Stomach (tissue), 8 donors: ENCODE measurements at regions not wholly inside any gene's neighbourhood (a gene's known extent, or its start where the extent isn't known, plus 50 kb on each side); places are given as distances from the start of the nearest gene placed in this dataset.
"Not testable (repeated sequence)": the region's sequence is repeated elsewhere in the genome, so short reads cannot be mapped to it uniquely, and the experiment has no call there.

Experiments
- DNase-seq, 2 donors: peaks; one replicate each; pipeline versions ENCODE4 v3.0.0 to v3.0.0-alpha.2; 2013 to 2019
- H3K27ac ChIP-seq, 5 donors: fragments of 200-600 bp in 4 of 5; sonication (generic) in 4 of 5; one replicate each; pipeline ENCODE4 v1.5.1; 2013 to 2019; ENCODE audit warnings: mild to moderate bottlenecking in 1 of 5, moderate library complexity in 1 of 5
- H3K27me3 ChIP-seq, 3 donors: fragments of 200-600 bp; sonication (generic); one replicate each; pipeline ENCODE4 v1.5.1; 2017 to 2019; ENCODE audit warnings: mixed run types in 1 of 3
- H3K36me3 ChIP-seq, 4 donors: fragments of 200-600 bp; sonication (generic); 1 replicate in 3 of 4; 2 replicates in 1 of 4; pipeline ENCODE4 v1.5.1; 2016 to 2019
- H3K4me1 ChIP-seq, 4 donors: fragments of 200-600 bp; sonication (generic); one replicate each; pipeline ENCODE4 v1.5.1; 2016 to 2019
- H3K4me3 ChIP-seq, 4 donors: fragments of 200-600 bp; sonication (generic) in 3 of 4; one replicate each; pipeline ENCODE4 v1.5.1; 2016 to 2019; ENCODE audit warnings: mild to moderate bottlenecking in 1 of 4
- H3K9me3 ChIP-seq, 4 donors: fragments of 200-600 bp; sonication (generic); one replicate each; pipeline ENCODE4 v1.5.1; 2016 to 2019
- CTCF ChIP-seq, 7 experiments: fragments of 450-650 bp in 4 of 7; fragments of 200-600 bp in 3 of 7; sonication (generic) in 3 of 7; IDR thresholded peaks; one replicate each; pipeline ENCODE4 v1.5.1; 2016 to 2019; ENCODE audit warnings: antibody characterized with exemption in 7 of 7, control low read depth in 2 of 7, mild to moderate bottlenecking in 1 of 7
- EP300 ChIP-seq: sonication (generic); formaldehyde crosslinking; IDR thresholded peaks from one replicate; pipeline ENCODE4 v1.6.1; 2017; ENCODE audit warnings: antibody characterized with exemption
- POLR2A ChIP-seq, 4 donors: fragments of 450-650 bp; IDR thresholded peaks; one replicate each; pipeline ENCODE4 v1.6.1; 2016; ENCODE audit warnings: antibody characterized with exemption in 4 of 4, control low read depth in 2 of 4, mild to moderate bottlenecking in 1 of 4, moderate library complexity in 1 of 4
- POLR2AphosphoS5 ChIP-seq, 3 donors: sonication (generic); formaldehyde crosslinking; IDR thresholded peaks; one replicate each; pipeline ENCODE4 v1.6.1; 2016; ENCODE audit warnings: antibody characterized with exemption in 3 of 3
- WGBS, 5 donors: extraction: QIAGEN DNeasy Blood & Tissue Kit in 3 of 5; methylation state at CpG; one replicate each; pipeline versions ENCODE4 v1.1.5 to v1.1.7; 2013 to 2018; 5-methylcytosine and 5-hydroxymethylcytosine counted together
- intact Hi-C: fragments of 100-400 bp; cut with DNase I; formaldehyde crosslinking; loops from one replicate; pipeline ENCODE4 v1.15.1; 2023; ENCODE audit warnings: low total_unique reads
- donor health status: healthy with polysubstance abuse.
- donor health status: Bipolar disorder and iron deficiency.
- donor health status: healthy.

GRCh38 chr4:141473952-141474351 is 162.4 kb upstream of the IL15 start:
- intact Hi-C loops = no loop called here
- TF ChIP-seq CTCF (IDR thresholded peaks at IDR 0.05) = no peak
- TF ChIP-seq EP300 = no peak
- no peak for TF ChIP-seq POLR2A (IDR thresholded peaks at IDR 0.05)
- no peak for TF ChIP-seq POLR2AphosphoS5 (IDR thresholded peaks at IDR 0.05)

GRCh38 chr4:141480950-141481349 is 155.4 kb upstream of the IL15 start:
- Histone ChIP-seq H3K4me3 (no peak overlapping the region), H3K36me3 (no peaks in the 10 kb centered on the region), H3K9me3 (peaks cover 0 to 32% (median 18%) of the 10 kb centered on the region in 4 donors), H3K27ac (no peak overlapping the region), H3K27me3 (no peaks in the 10 kb centered on the region), H3K4me1 (no peaks in the 10 kb centered on the region)
- no peak for TF ChIP-seq CTCF (IDR thresholded peaks at IDR 0.05)
- no peak for TF ChIP-seq POLR2AphosphoS5 (IDR thresholded peaks at IDR 0.05)
- no peak for TF ChIP-seq EP300
- no peak for TF ChIP-seq POLR2A (IDR thresholded peaks at IDR 0.05)
- DNase-seq = no peak
- intact Hi-C loops = no loop called here

More at GRCh38 chr4:141473952-141474351, 162.4 kb upstream of the IL15 start:
- no peak overlapping the region for H3K27ac ChIP-seq
- DNase-seq = peak in 1 of 2 donors; percentile 10
- no peak overlapping the region for H3K4me3 ChIP-seq
- H3K4me1 ChIP-seq = no peaks in the 10 kb centered on the region
- no peaks in the 10 kb centered on the region for H3K27me3 ChIP-seq
- H3K36me3 ChIP-seq = no peaks in the 10 kb centered on the region
- no peaks in the 10 kb centered on the region for H3K9me3 ChIP-seq

- H3K36me3 ChIP-seq, H3K27ac ChIP-seq, H3K27me3 ChIP-seq, H3K4me1 ChIP-seq, H3K4me3 ChIP-seq, DNase-seq, intact Hi-C loops: not testable (repeated sequence)
- peaks cover 0 to 32% (median 18%) of the 10 kb centered on the region in 4 donors for H3K9me3 ChIP-seq
- WGBS, 5 donors = 82 to 95% (median 90%) methylated on average over 12 of the region's 12 CpGs
These were observed 152.1 kb upstream of the IL15 start for GRCh38 chr4:141484298-141484697.

GRCh38 chr4:141486375-141486997 is 149.9 kb upstream of the IL15 start:
- peak in 1 of 2 donors; percentile 29 for DNase-seq
- Histone ChIP-seq H3K4me3 (no peak overlapping the region), H3K36me3 (no peaks in the 10 kb centered on the region), H3K27me3 (no peaks in the 10 kb centered on the region), H3K9me3 (peaks cover 0 to 12% (median 7%) of the 10 kb centered on the region in 4 donors), H3K27ac (no peak overlapping the region), H3K4me1 (no peaks in the 10 kb centered on the region)
- WGBS, 5 donors = 47 to 67% (median 61%) methylated on average over 4 of the region's 4 CpGs
- TF ChIP-seq POLR2A (IDR thresholded peaks at IDR 0.05) = no peak
- TF ChIP-seq CTCF (IDR thresholded peaks at IDR 0.05) = no peak
- no peak for TF ChIP-seq EP300
- TF ChIP-seq POLR2AphosphoS5 (IDR thresholded peaks at IDR 0.05) = no peak
- intact Hi-C loops = no loop called here

- Histone ChIP-seq H3K27ac (no peak overlapping the region), H3K27me3 (no peaks in the 10 kb centered on the region), H3K4me3 (no peak overlapping the region), H3K9me3 (no peaks in the 10 kb centered on the region), H3K4me1 (no peaks in the 10 kb centered on the region), H3K36me3 (no peaks in the 10 kb centered on the region)
- WGBS, 5 donors = 75 to 91% (median 86%) methylated on average over 1 of the region's 1 CpG
- intact Hi-C loops = no loop called here
- TF ChIP-seq EP300 (no peak), POLR2AphosphoS5 (IDR thresholded peaks at IDR 0.05) (no peak), POLR2A (IDR thresholded peaks at IDR 0.05) (no peak), CTCF (IDR thresholded peaks at IDR 0.05) (no peak)
- no peak for DNase-seq
These were observed 138.8 kb upstream of the IL15 start for GRCh38 chr4:141497627-141498026.
